GM12878 (cell line): ENCODE measurements at regions not wholly inside any gene's neighbourhood (a gene's known extent, or its start where the extent isn't known, plus 50 kb on each side); places are given as distances from the start of the nearest gene placed in this dataset.

Experiments used
- ATAC-seq: fragments of 200-7000 bp; cut with Tn5 transposase; 3 replicates; pipeline ENCODE4 v1.9.1; 2020; ENCODE audit warnings: mild to moderate bottlenecking, moderate library complexity
- BruUV-seq: library from RNA; stranded (reverse); fragments of 400-500 nt; replicated peaks from 2 replicates; lab custom pipeline; 2021; lab: Mats Ljungman, UMichigan
- CTCF ChIA-PET: fragments of 300-600 bp; sonication (Branson Sonifier 250); formaldehyde crosslinking; extraction: SDS; loops from one replicate; lab custom pipeline; 2021; ENCODE audit warnings: inconsistent platforms; lab: Yijun Ruan, JAX
- POLR2A ChIA-PET: fragments of 350-600 bp; formaldehyde crosslinking; extraction: SDS; loops from one replicate; lab custom pipeline; 2021; ENCODE audit warnings: inconsistent platforms; lab: Charles Lee
- RAD21 ChIA-PET: fragments of 300-600 bp; sonication (Branson Sonifier 250); formaldehyde crosslinking; loops from one replicate; lab custom pipeline; 2023; ENCODE audit warnings: antibody characterized with exemption; ENCODE audit not compliant: unreplicated experiment; lab: Charles Lee
- SMC1A ChIA-PET: fragments of 300-600 bp; sonication (Branson Sonifier 250); formaldehyde crosslinking; loops from one replicate; lab custom pipeline; 2023; ENCODE audit not compliant: unreplicated experiment, uncharacterized antibody; lab: Charles Lee
- DNase-seq: peaks from one replicate; pipeline ENCODE4 v3.0.0-alpha.2; 2011; ENCODE audit warnings: low read depth, low spot score
- FAIRE-seq: peaks from 3 replicates; lab custom pipeline; 2011; peaks lifted over from hg19 to GRCh38; lab: Jason Lieb, UNC
- H2AFZ ChIP-seq: 2 replicates; pipeline ENCODE4 v1.6.0; 2011; ENCODE audit warnings: low read depth, low read length, control low read depth; ENCODE audit not compliant: control insufficient read depth
- H3K27ac ChIP-seq: 2 replicates; pipeline ENCODE4 v1.5.1; 2011; ENCODE audit warnings: control low read depth; ENCODE audit not compliant: control insufficient read depth, insufficient read depth
- H3K27me3 ChIP-seq, 2 experiments: replicated peaks in 1 of 2; 2 replicates each; pipeline versions ENCODE4 v1.6.0 to v1.6.1; 2011; ENCODE audit warnings: low read length in 1 of 2; ENCODE audit not compliant: control insufficient read depth in 2 of 2, insufficient read depth in 2 of 2
- H3K36me3 ChIP-seq, 2 experiments: 2 replicates each; pipeline ENCODE4 v1.5.1; 2011; ENCODE audit warnings: low read length in 1 of 2; ENCODE audit not compliant: control insufficient read depth in 2 of 2, insufficient read depth in 2 of 2
- H3K4me1 ChIP-seq: 2 replicates; pipeline ENCODE4 v1.6.1; 2011; ENCODE audit warnings: mild to moderate bottlenecking, low read length, moderate library complexity, mixed read lengths; ENCODE audit not compliant: control insufficient read depth, insufficient read depth
- H3K4me2 ChIP-seq: 2 replicates; pipeline ENCODE4 v1.6.0; 2011; ENCODE audit warnings: control low read depth; ENCODE audit not compliant: control insufficient read depth, insufficient read depth
- H3K4me3 ChIP-seq: fragments of 200-600 bp; sonication (generic); 2 replicates; pipeline ENCODE4 v1.5.1; 2016
- H3K79me2 ChIP-seq: 2 replicates; pipeline ENCODE4 v1.6.0; 2011; ENCODE audit warnings: low read length; ENCODE audit not compliant: control insufficient read depth, insufficient read depth
- H3K9ac ChIP-seq: 2 replicates; pipeline ENCODE4 v1.8.0; 2011; ENCODE audit warnings: low read length, control low read depth, mixed read lengths; ENCODE audit not compliant: control insufficient read depth, insufficient read depth
- H3K9me3 ChIP-seq: replicated peaks from 3 replicates; pipeline ENCODE4 v1.5.1; 2011; ENCODE audit warnings: mild to moderate bottlenecking, low read length; ENCODE audit not compliant: control insufficient read depth, insufficient read depth
- H4K20me1 ChIP-seq: 2 replicates; pipeline ENCODE4 v1.6.0; 2011; ENCODE audit not compliant: control insufficient read depth, insufficient read depth
- BRCA1 ChIP-seq: IDR thresholded peaks from 2 replicates; pipeline ENCODE4 v1.6.1; 2011; ENCODE audit warnings: low read depth, low read length, improper control_type of control experiment
- CBFB ChIP-seq: IDR thresholded peaks from 2 replicates; pipeline ENCODE4 v1.6.1; 2016; ENCODE audit warnings: antibody characterized with exemption, low read depth
- CEBPB ChIP-seq, 2 experiments: fragments of 150-350 bp in 1 of 2; IDR thresholded peaks; 2 replicates each; pipeline ENCODE4 v1.6.1; 2012 to 2014; ENCODE audit warnings: low read depth in 2 of 2, low read length in 2 of 2, borderline replicate concordance in 1 of 2, inconsistent platforms in 1 of 2
- FOXM1 ChIP-seq: IDR thresholded peaks from 2 replicates; pipeline ENCODE4 v1.6.1; 2012; ENCODE audit warnings: low read depth, mild to moderate bottlenecking, inconsistent platforms, low read length, moderate library complexity
- JUNB ChIP-seq: IDR thresholded peaks from 2 replicates; pipeline ENCODE4 v1.6.1; 2016; ENCODE audit warnings: antibody characterized with exemption, mild to moderate bottlenecking
- MEF2A ChIP-seq: IDR thresholded peaks from 2 replicates; pipeline ENCODE4 v1.6.1; 2011; ENCODE audit warnings: low read depth, mild to moderate bottlenecking, low read length, moderate library complexity; ENCODE audit not compliant: insufficient read depth
- NFYB ChIP-seq: IDR thresholded peaks from 2 replicates; pipeline ENCODE4 v1.6.1; 2011; ENCODE audit warnings: low read depth, mild to moderate bottlenecking, low read length, improper control_type of control experiment, moderate library complexity; ENCODE audit not compliant: insufficient read depth
- POLR2A ChIP-seq: IDR thresholded peaks from 2 replicates; pipeline ENCODE4 v1.6.1; 2011; ENCODE audit warnings: low read depth, mild to moderate bottlenecking, low read length
- POLR2AphosphoS5 ChIP-seq: IDR thresholded peaks from 2 replicates; pipeline ENCODE4 v1.6.1; 2011; ENCODE audit warnings: mild to moderate bottlenecking, low read length, inconsistent platforms
- STAT3 ChIP-seq: IDR thresholded peaks from 2 replicates; pipeline ENCODE4 v1.6.1; 2011; ENCODE audit warnings: low read depth, low read length, improper control_type of control experiment
- ZBTB33 ChIP-seq: fragments of 450-650 bp; IDR thresholded peaks from 2 replicates; pipeline ENCODE4 v1.6.1; 2017; ENCODE audit warnings: mild to moderate bottlenecking
- ZNF384 ChIP-seq: IDR thresholded peaks from 2 replicates; pipeline ENCODE4 v1.6.1; 2012; ENCODE audit warnings: low read depth, mild to moderate bottlenecking, low read length, improper control_type of control experiment, borderline replicate concordance
- WGBS: methylation state at CpG from one replicate; pipeline ENCODE4 v1.1.6; 2016; ENCODE audit warnings: low lambda C conversion rate; ENCODE audit not compliant: insufficient replicate concordance, insufficient coverage; ENCODE audit errors: missing lambda C conversion rate; 5-methylcytosine and 5-hydroxymethylcytosine counted together
- in situ Hi-C: fragments of 300-500 bp; cut with MboI; formaldehyde crosslinking; loops from 9 replicates; pipeline ENCODE4 v1.14.3; 2018; ENCODE audit warnings: mixed read lengths
- intact Hi-C: fragments of 100-400 bp; cut with micrococcal nuclease; formaldehyde crosslinking; loops from one replicate; pipeline ENCODE4 v1.14.2; 2022; ENCODE audit not compliant: unreplicated experiment
- TF ChIP-seq, protein P1 (sequence below): fragments of 450-650 bp; formaldehyde crosslinking; IDR thresholded peaks from 2 replicates; pipeline ENCODE4 v1.4.0; 2022; ENCODE audit warnings: mild to moderate bottlenecking, moderate library complexity

- Histone ChIP-seq H3K4me2 (no peak overlapping the region), H3K9ac (no peak overlapping the region), H2AFZ (no peak overlapping the region), H3K4me1 (no peaks in the 10 kb centered on the region), H3K27ac (no peak overlapping the region), H4K20me1 (no peaks in the 10 kb centered on the region), H3K36me3 (no peaks in the 10 kb centered on the region), H3K79me2 (no peaks in the 10 kb centered on the region)
- ChIA-PET SMC1A (no interaction called here), CTCF (no interaction called here), POLR2A (no interaction called here)
- DNase-seq = no peak
- no peak for TF ChIP-seq MEF2A
- TF ChIP-seq NFYB = no peak
- TF ChIP-seq POLR2AphosphoS5 = no peak
- no peak for TF ChIP-seq POLR2A
- TF ChIP-seq CBFB = no peak
- no peak for TF ChIP-seq JUNB
- TF ChIP-seq STAT3 = no peak
- TF ChIP-seq BRCA1 = no peak
- no peak for TF ChIP-seq CEBPB (IDR thresholded peaks at IDR 0.05; ENCODE audit: borderline replicate concordance in 1 of 2, low read depth in 2 of 2, low read length in 2 of 2)
- TF ChIP-seq, all 136 proteins: peak for 0
- BruUV-seq = no TSS peak
- intact Hi-C loops (no loop called here), in situ Hi-C loops (no loop called here)
- Histone ChIP-seq H3K4me3 (no peak overlapping the region), H3K9me3 (no peaks in the 10 kb centered on the region), H3K27me3 (no peaks in the 10 kb centered on the region)
- FAIRE-seq (no peak), ATAC-seq (no peak)
- 49% methylated on average over 6 of the region's 6 CpGs for whole genome bisulfite sequencing
- RAD21 ChIA-PET = no interaction called here
Observed at GRCh38 chr15:87549860-87550259, 706.7 kb downstream of the NTRK3 start.

GRCh38 chr15:87549296-87549695 lies 707.2 kb downstream of the NTRK3 start:
- no TSS peak for BruUV-seq
- intact Hi-C loops (no loop called here), in situ Hi-C loops (no loop called here)
- ChIA-PET SMC1A (no interaction called here), CTCF (no interaction called here), POLR2A (no interaction called here), RAD21 (no interaction called here)
- Histone ChIP-seq H2AFZ (no peak overlapping the region), H3K9me3 (no peaks in the 10 kb centered on the region), H3K36me3 (no peaks in the 10 kb centered on the region), H3K4me2 (no peak overlapping the region), H3K4me1 (no peaks in the 10 kb centered on the region), H3K27ac (no peak overlapping the region), H3K79me2 (no peaks in the 10 kb centered on the region), H3K9ac (no peak overlapping the region), H3K27me3 (no peaks in the 10 kb centered on the region), H4K20me1 (no peaks in the 10 kb centered on the region), H3K4me3 (no peak overlapping the region)
- FAIRE-seq = no peak
- TF ChIP-seq ZBTB33 = no peak
- TF ChIP-seq, protein P1, sequence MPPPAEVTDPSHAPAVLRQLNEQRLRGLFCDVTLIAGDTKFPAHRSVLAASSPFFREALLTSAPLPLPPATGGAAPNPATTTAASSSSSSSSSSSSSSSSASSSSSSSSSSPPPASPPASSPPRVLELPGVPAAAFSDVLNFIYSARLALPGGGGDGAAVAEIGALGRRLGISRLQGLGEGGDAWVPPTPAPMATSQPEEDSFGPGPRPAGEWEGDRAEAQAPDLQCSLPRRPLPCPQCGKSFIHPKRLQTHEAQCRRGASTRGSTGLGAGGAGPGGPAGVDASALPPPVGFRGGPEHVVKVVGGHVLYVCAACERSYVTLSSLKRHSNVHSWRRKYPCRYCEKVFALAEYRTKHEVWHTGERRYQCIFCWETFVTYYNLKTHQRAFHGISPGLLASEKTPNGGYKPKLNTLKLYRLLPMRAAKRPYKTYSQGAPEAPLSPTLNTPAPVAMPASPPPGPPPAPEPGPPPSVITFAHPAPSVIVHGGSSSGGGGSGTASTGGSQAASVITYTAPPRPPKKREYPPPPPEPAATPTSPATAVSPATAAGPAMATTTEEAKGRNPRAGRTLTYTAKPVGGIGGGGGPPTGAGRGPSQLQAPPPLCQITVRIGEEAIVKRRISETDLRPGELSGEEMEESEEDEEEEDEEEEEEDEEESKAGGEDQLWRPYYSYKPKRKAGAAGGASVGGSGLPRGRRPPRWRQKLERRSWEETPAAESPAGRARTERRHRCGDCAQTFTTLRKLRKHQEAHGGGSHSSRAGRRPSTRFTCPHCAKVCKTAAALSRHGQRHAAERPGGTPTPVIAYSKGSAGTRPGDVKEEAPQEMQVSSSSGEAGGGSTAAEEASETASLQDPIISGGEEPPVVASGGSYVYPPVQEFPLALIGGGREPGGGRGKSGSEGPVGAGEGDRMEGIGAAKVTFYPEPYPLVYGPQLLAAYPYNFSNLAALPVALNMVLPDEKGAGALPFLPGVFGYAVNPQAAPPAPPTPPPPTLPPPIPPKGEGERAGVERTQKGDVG (CRISPR knock-in tag) = no peak
- TF ChIP-seq ZNF384 = no peak
- TF ChIP-seq FOXM1 = no peak
- TF ChIP-seq CBFB = no peak
- ATAC-seq = no peak
- no peak for DNase-seq
